GM12878 (cell line): ENCODE measurements at regions not wholly inside any gene's neighbourhood (a gene's known extent, or its start where the extent isn't known, plus 50 kb on each side); places are given as distances from the start of the nearest gene placed in this dataset.

ENCODE experiments used
- ATAC-seq: fragments of 200-7000 bp; cut with Tn5 transposase; 3 replicates; pipeline ENCODE4 v1.9.1; 2020; ENCODE audit warnings: mild to moderate bottlenecking, moderate library complexity
- BruUV-seq: library from RNA; stranded (reverse); fragments of 400-500 nt; replicated peaks from 2 replicates; lab custom pipeline; 2021; lab: Mats Ljungman, UMichigan
- CTCF ChIA-PET: fragments of 300-600 bp; sonication (Branson Sonifier 250); formaldehyde crosslinking; extraction: SDS; loops from one replicate; lab custom pipeline; 2021; ENCODE audit warnings: inconsistent platforms; lab: Yijun Ruan, JAX
- POLR2A ChIA-PET: fragments of 350-600 bp; formaldehyde crosslinking; extraction: SDS; loops from one replicate; lab custom pipeline; 2021; ENCODE audit warnings: inconsistent platforms; lab: Charles Lee
- RAD21 ChIA-PET: fragments of 300-600 bp; sonication (Branson Sonifier 250); formaldehyde crosslinking; loops from one replicate; lab custom pipeline; 2023; ENCODE audit warnings: antibody characterized with exemption; ENCODE audit not compliant: unreplicated experiment; lab: Charles Lee
- SMC1A ChIA-PET: fragments of 300-600 bp; sonication (Branson Sonifier 250); formaldehyde crosslinking; loops from one replicate; lab custom pipeline; 2023; ENCODE audit not compliant: unreplicated experiment, uncharacterized antibody; lab: Charles Lee
- DNase-seq: peaks from one replicate; pipeline ENCODE4 v3.0.0-alpha.2; 2011; ENCODE audit warnings: low read depth, low spot score
- FAIRE-seq: peaks from 3 replicates; lab custom pipeline; 2011; peaks lifted over from hg19 to GRCh38; lab: Jason Lieb, UNC
- H2AFZ ChIP-seq: 2 replicates; pipeline ENCODE4 v1.6.0; 2011; ENCODE audit warnings: low read depth, low read length, control low read depth; ENCODE audit not compliant: control insufficient read depth
- H3K27ac ChIP-seq: 2 replicates; pipeline ENCODE4 v1.5.1; 2011; ENCODE audit warnings: control low read depth; ENCODE audit not compliant: control insufficient read depth, insufficient read depth
- H3K27me3 ChIP-seq, 2 experiments: replicated peaks in 1 of 2; 2 replicates each; pipeline versions ENCODE4 v1.6.0 to v1.6.1; 2011; ENCODE audit warnings: low read length in 1 of 2; ENCODE audit not compliant: control insufficient read depth in 2 of 2, insufficient read depth in 2 of 2
- H3K36me3 ChIP-seq, 2 experiments: 2 replicates each; pipeline ENCODE4 v1.5.1; 2011; ENCODE audit warnings: low read length in 1 of 2; ENCODE audit not compliant: control insufficient read depth in 2 of 2, insufficient read depth in 2 of 2
- H3K4me1 ChIP-seq: 2 replicates; pipeline ENCODE4 v1.6.1; 2011; ENCODE audit warnings: mild to moderate bottlenecking, low read length, moderate library complexity, mixed read lengths; ENCODE audit not compliant: control insufficient read depth, insufficient read depth
- H3K4me2 ChIP-seq: 2 replicates; pipeline ENCODE4 v1.6.0; 2011; ENCODE audit warnings: control low read depth; ENCODE audit not compliant: control insufficient read depth, insufficient read depth
- H3K4me3 ChIP-seq: fragments of 200-600 bp; sonication (generic); 2 replicates; pipeline ENCODE4 v1.5.1; 2016
- H3K79me2 ChIP-seq: 2 replicates; pipeline ENCODE4 v1.6.0; 2011; ENCODE audit warnings: low read length; ENCODE audit not compliant: control insufficient read depth, insufficient read depth
- H3K9ac ChIP-seq: 2 replicates; pipeline ENCODE4 v1.8.0; 2011; ENCODE audit warnings: low read length, control low read depth, mixed read lengths; ENCODE audit not compliant: control insufficient read depth, insufficient read depth
- H3K9me3 ChIP-seq: replicated peaks from 3 replicates; pipeline ENCODE4 v1.5.1; 2011; ENCODE audit warnings: mild to moderate bottlenecking, low read length; ENCODE audit not compliant: control insufficient read depth, insufficient read depth
- H4K20me1 ChIP-seq: 2 replicates; pipeline ENCODE4 v1.6.0; 2011; ENCODE audit not compliant: control insufficient read depth, insufficient read depth
- CBFB ChIP-seq: IDR thresholded peaks from 2 replicates; pipeline ENCODE4 v1.6.1; 2016; ENCODE audit warnings: antibody characterized with exemption, low read depth
- CEBPB ChIP-seq, 2 experiments: fragments of 150-350 bp in 1 of 2; IDR thresholded peaks; 2 replicates each; pipeline ENCODE4 v1.6.1; 2012 to 2014; ENCODE audit warnings: low read depth in 2 of 2, low read length in 2 of 2, borderline replicate concordance in 1 of 2, inconsistent platforms in 1 of 2
- ETV6 ChIP-seq, 2 experiments: fragments of 450-650 bp in 1 of 2; IDR thresholded peaks in 1 of 2; conservative IDR thresholded peaks in 1 of 2; 2 replicates each; pipeline ENCODE4 v1.6.1; 2014; ENCODE audit warnings: antibody characterized with exemption in 1 of 2, borderline replicate concordance in 1 of 2, low read depth in 1 of 2, mild to moderate bottlenecking in 1 of 2, moderate library complexity in 1 of 2
- HSF1 ChIP-seq: fragments of 150-350 bp; IDR thresholded peaks from 2 replicates; pipeline ENCODE4 v1.6.1; 2014; ENCODE audit warnings: mild to moderate bottlenecking, low read depth, low read length
- IRF4 ChIP-seq: IDR thresholded peaks from 2 replicates; pipeline ENCODE4 v1.6.1; 2011; ENCODE audit warnings: low read depth, low read length
- JUND ChIP-seq: IDR thresholded peaks from 2 replicates; pipeline ENCODE4 v1.6.1; 2012; ENCODE audit warnings: low read depth, mild to moderate bottlenecking, low read length, improper control_type of control experiment, moderate library complexity
- MEF2B ChIP-seq: fragments of 450-650 bp; IDR thresholded peaks from 2 replicates; pipeline ENCODE4 v1.6.1; 2018; ENCODE audit warnings: mild to moderate bottlenecking, moderate library complexity; ENCODE audit not compliant: partially characterized antibody, poor library complexity, severe bottlenecking
- NFIC ChIP-seq: IDR thresholded peaks from 2 replicates; pipeline ENCODE4 v1.6.1; 2012; ENCODE audit warnings: low read depth, mild to moderate bottlenecking, inconsistent platforms, low read length, moderate library complexity
- NR2C1 ChIP-seq: fragments of 450-650 bp; IDR thresholded peaks from 2 replicates; pipeline ENCODE4 v1.6.1; 2017; ENCODE audit warnings: antibody characterized with exemption, mild to moderate bottlenecking, moderate library complexity
- NRF1 ChIP-seq: conservative IDR thresholded peaks from 2 replicates; pipeline ENCODE4 v1.6.1; 2011; ENCODE audit warnings: mild to moderate bottlenecking, low read depth, low read length, improper control_type of control experiment
- SIX5 ChIP-seq: IDR thresholded peaks from 2 replicates; pipeline ENCODE4 v1.6.1; 2011; ENCODE audit warnings: mild to moderate bottlenecking, low read depth, low read length, moderate library complexity; ENCODE audit not compliant: severe bottlenecking
- SPI1 ChIP-seq: IDR thresholded peaks from 2 replicates; pipeline ENCODE4 v1.6.1; 2011; ENCODE audit warnings: low read depth, mild to moderate bottlenecking, low read length, moderate library complexity, borderline replicate concordance; ENCODE audit not compliant: insufficient read depth
- SREBF2 ChIP-seq: IDR thresholded peaks from 2 replicates; pipeline ENCODE4 v1.6.1; 2012; ENCODE audit warnings: mild to moderate bottlenecking, low read length
- STAT3 ChIP-seq: IDR thresholded peaks from 2 replicates; pipeline ENCODE4 v1.6.1; 2011; ENCODE audit warnings: low read depth, low read length, improper control_type of control experiment
- TCF12 ChIP-seq: IDR thresholded peaks from 2 replicates; pipeline ENCODE4 v1.6.1; 2011; ENCODE audit warnings: low read depth, mild to moderate bottlenecking, low read length
- ZBED1 ChIP-seq: IDR thresholded peaks from 2 replicates; pipeline ENCODE4 v1.6.1; 2016; ENCODE audit warnings: borderline replicate concordance
- ZNF217 ChIP-seq: fragments of 450-650 bp; IDR thresholded peaks from 2 replicates; pipeline ENCODE4 v1.6.1; 2017; ENCODE audit warnings: antibody characterized with exemption, mild to moderate bottlenecking
- ZNF622 ChIP-seq: fragments of 450-650 bp; IDR thresholded peaks from 2 replicates; pipeline ENCODE4 v1.6.1; 2017; ENCODE audit warnings: mild to moderate bottlenecking, inconsistent platforms
- WGBS: methylation state at CpG from one replicate; pipeline ENCODE4 v1.1.6; 2016; ENCODE audit warnings: low lambda C conversion rate; ENCODE audit not compliant: insufficient replicate concordance, insufficient coverage; ENCODE audit errors: missing lambda C conversion rate; 5-methylcytosine and 5-hydroxymethylcytosine counted together
- in situ Hi-C: fragments of 300-500 bp; cut with MboI; formaldehyde crosslinking; loops from 9 replicates; pipeline ENCODE4 v1.14.3; 2018; ENCODE audit warnings: mixed read lengths
- intact Hi-C: fragments of 100-400 bp; cut with micrococcal nuclease; formaldehyde crosslinking; loops from one replicate; pipeline ENCODE4 v1.14.2; 2022; ENCODE audit not compliant: unreplicated experiment
- TF ChIP-seq, protein P1 (sequence below), 3 experiments: IDR thresholded peaks in 2 of 3; conservative IDR thresholded peaks in 1 of 3; 2 replicates each; pipeline ENCODE4 v1.5.1; 2011; ENCODE audit warnings: low read depth in 3 of 3, low read length in 3 of 3, mild to moderate bottlenecking in 3 of 3, control low read depth in 2 of 3, moderate library complexity in 2 of 3, inconsistent platforms in 1 of 3, mixed read lengths in 1 of 3; ENCODE audit not compliant: control insufficient read depth in 2 of 3, insufficient read depth in 1 of 3; ENCODE audit errors: extremely low read depth in 1 of 3
- TF ChIP-seq, protein P2 (sequence below): IDR thresholded peaks from 2 replicates; pipeline ENCODE4 v1.6.1; 2012; ENCODE audit warnings: low read depth, low read length, improper control_type of control experiment

- ChIA-PET CTCF (no interaction called here), POLR2A (no interaction called here), RAD21 (no interaction called here), SMC1A (no interaction called here)
- H4K20me1 ChIP-seq: no peaks in the 10 kb centered on the region
- FAIRE-seq (no peak), DNase-seq (no peak), ATAC-seq (no peak)
- H3K36me3 ChIP-seq: no peaks in the 10 kb centered on the region
- TF ChIP-seq, protein P1, sequence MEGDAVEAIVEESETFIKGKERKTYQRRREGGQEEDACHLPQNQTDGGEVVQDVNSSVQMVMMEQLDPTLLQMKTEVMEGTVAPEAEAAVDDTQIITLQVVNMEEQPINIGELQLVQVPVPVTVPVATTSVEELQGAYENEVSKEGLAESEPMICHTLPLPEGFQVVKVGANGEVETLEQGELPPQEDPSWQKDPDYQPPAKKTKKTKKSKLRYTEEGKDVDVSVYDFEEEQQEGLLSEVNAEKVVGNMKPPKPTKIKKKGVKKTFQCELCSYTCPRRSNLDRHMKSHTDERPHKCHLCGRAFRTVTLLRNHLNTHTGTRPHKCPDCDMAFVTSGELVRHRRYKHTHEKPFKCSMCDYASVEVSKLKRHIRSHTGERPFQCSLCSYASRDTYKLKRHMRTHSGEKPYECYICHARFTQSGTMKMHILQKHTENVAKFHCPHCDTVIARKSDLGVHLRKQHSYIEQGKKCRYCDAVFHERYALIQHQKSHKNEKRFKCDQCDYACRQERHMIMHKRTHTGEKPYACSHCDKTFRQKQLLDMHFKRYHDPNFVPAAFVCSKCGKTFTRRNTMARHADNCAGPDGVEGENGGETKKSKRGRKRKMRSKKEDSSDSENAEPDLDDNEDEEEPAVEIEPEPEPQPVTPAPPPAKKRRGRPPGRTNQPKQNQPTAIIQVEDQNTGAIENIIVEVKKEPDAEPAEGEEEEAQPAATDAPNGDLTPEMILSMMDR (IDR thresholded peaks at IDR 0.05 in 2 of 3, conservative IDR thresholded peaks at IDR 0.05 in 1 of 3; ENCODE audit: control insufficient read depth in 2 of 3, extremely low read depth in 1 of 3, insufficient read depth in 1 of 3, low read depth in 3 of 3, low read length in 3 of 3): no peak
- TF ChIP-seq SIX5 (no peak), ZNF217 (no peak), TCF12 (no peak), STAT3 (no peak), NFIC (no peak), MEF2B (no peak), HSF1 (no peak), NRF1 (no peak), SREBF2 (no peak), CEBPB (IDR thresholded peaks at IDR 0.05; ENCODE audit: borderline replicate concordance in 1 of 2, low read depth in 2 of 2, low read length in 2 of 2) (no peak), NR2C1 (no peak), ZNF622 (no peak), SPI1 (no peak), IRF4 (no peak), ETV6 (conservative IDR thresholded peaks at IDR 0.05 in 1 of 2, IDR thresholded peaks at IDR 0.05 in 1 of 2; ENCODE audit: borderline replicate concordance in 1 of 2, low read depth in 1 of 2) (no peak), CBFB (no peak), ZBED1 (no peak), JUND (no peak)
- TF ChIP-seq, protein P2, sequence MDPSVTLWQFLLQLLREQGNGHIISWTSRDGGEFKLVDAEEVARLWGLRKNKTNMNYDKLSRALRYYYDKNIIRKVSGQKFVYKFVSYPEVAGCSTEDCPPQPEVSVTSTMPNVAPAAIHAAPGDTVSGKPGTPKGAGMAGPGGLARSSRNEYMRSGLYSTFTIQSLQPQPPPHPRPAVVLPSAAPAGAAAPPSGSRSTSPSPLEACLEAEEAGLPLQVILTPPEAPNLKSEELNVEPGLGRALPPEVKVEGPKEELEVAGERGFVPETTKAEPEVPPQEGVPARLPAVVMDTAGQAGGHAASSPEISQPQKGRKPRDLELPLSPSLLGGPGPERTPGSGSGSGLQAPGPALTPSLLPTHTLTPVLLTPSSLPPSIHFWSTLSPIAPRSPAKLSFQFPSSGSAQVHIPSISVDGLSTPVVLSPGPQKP: no peak
- intact Hi-C loops: no loop called here
- no peaks in the 10 kb centered on the region for H3K4me1 ChIP-seq
- no peak overlapping the region for H3K9ac ChIP-seq
- H3K27me3 ChIP-seq: no peaks in the 10 kb centered on the region
- BruUV-seq: no TSS peak
- 0% methylated on average over 1 of the region's 1 CpG for WGBS
- no peak overlapping the region for H3K4me2 ChIP-seq
- no peak overlapping the region for H3K27ac ChIP-seq
- no peak overlapping the region for H2AFZ ChIP-seq
- H3K9me3 ChIP-seq: no peaks in the 10 kb centered on the region
- no peaks in the 10 kb centered on the region for H3K79me2 ChIP-seq
- no peak overlapping the region for H3K4me3 ChIP-seq
- in situ Hi-C loops: no loop called here
Observed at GRCh38 chr10:53675177-53675576, 902.6 kb upstream of the MBL2 start.
